HFF-Myc (cell line): ENCODE measurements at regions not wholly inside any gene's neighbourhood (a gene's known extent, or its start where the extent isn't known, plus 50 kb on each side); places are given as distances from the start of the nearest gene placed in this dataset.

Source experiments
- DNase-seq: peaks from one replicate; pipeline ENCODE4 v3.0.0-alpha.2; 2011; ENCODE audit warnings: low read depth; ENCODE audit errors: extremely low read depth
- H3K4me3 ChIP-seq: replicated peaks from 2 replicates; pipeline ENCODE4 v1.5.1; 2011; ENCODE audit warnings: low read depth, mild to moderate bottlenecking, control low read depth, low read length
- TF ChIP-seq, protein P1 (sequence below): IDR thresholded peaks from 2 replicates; pipeline ENCODE4 v1.5.1; 2012; ENCODE audit warnings: mild to moderate bottlenecking, low read depth, low read length, control low read depth; ENCODE audit errors: missing control alignments

DNA sequence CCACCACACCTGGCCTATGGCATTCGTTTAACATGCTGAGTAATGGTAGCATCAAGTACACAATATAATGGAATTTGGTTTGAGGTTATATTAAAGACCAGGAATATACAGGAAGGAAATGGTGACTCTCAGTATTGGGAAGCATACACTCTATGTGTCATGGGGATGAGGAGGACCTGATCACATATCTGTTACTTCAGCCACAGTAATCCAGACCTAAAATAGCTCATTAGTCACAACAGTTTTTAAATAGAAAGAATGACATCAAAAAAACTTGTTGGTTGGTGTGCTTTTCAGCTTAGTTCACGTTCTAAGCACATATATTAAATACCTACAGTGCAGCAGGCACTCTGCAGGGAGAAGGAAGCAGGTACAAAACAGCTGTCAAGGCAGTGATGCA lies 52.5 kb upstream of the ATP2C1 start:
- H3K4me3 ChIP-seq = no peak overlapping the region
- no peak for DNase-seq
- TF ChIP-seq, protein P1, sequence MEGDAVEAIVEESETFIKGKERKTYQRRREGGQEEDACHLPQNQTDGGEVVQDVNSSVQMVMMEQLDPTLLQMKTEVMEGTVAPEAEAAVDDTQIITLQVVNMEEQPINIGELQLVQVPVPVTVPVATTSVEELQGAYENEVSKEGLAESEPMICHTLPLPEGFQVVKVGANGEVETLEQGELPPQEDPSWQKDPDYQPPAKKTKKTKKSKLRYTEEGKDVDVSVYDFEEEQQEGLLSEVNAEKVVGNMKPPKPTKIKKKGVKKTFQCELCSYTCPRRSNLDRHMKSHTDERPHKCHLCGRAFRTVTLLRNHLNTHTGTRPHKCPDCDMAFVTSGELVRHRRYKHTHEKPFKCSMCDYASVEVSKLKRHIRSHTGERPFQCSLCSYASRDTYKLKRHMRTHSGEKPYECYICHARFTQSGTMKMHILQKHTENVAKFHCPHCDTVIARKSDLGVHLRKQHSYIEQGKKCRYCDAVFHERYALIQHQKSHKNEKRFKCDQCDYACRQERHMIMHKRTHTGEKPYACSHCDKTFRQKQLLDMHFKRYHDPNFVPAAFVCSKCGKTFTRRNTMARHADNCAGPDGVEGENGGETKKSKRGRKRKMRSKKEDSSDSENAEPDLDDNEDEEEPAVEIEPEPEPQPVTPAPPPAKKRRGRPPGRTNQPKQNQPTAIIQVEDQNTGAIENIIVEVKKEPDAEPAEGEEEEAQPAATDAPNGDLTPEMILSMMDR = no peak

DNA sequence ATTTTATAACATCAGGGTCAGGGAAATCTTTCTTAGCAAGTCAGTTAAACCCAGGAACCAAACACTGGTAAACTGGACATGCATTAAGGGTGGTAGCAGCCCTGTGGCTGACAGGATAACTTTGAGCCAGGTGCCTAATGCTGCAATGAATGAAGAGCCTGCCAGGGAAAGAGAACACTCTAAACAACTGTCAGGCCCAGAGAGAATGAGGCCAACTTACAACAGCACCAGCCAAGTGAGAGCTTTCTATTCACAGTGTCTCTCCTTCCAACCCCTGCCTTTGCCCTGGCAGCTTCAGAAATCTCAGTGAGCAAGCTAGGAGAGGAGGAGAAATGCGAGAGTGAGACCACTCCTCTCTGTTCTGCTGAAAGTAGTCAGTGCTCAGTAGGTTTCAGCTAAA lies 50.4 kb upstream of the ATP2C1 start:
- no peak for DNase-seq
- TF ChIP-seq, protein P1 = no peak
- H3K4me3 ChIP-seq = no peak overlapping the region
